ENCODE measurements at regions not wholly inside any gene's neighbourhood (a gene's known extent, or its start where the extent isn't known, plus 50 kb on each side); places are given as distances from the start of the nearest gene placed in this dataset.

GRCh38 chr6:77403424-77403823 is 59.9 kb downstream of the HTR1B start:
- CTCF ChIA-PET: no interaction called here

More at GRCh38 chr6:77403424-77403823, 59.9 kb downstream of the HTR1B start:
- ChIA-PET RAD21 (ENCODE audit: low non-redundant PET in 1 of 2, low total read pairs in 2 of 2, uncharacterized antibody in 2 of 2, unreplicated experiment in 2 of 2) (no interaction called here), POLR2A (no interaction called here)
- intact Hi-C loops (cut with micrococcal nuclease): no loop called here
- Histone ChIP-seq H3K36me3 (ENCODE audit: control insufficient read depth in 1 of 2, insufficient read depth in 2 of 2, low read length in 2 of 2) (no peaks in the 10 kb centered on the region), H3K9ac (ENCODE audit: low read length) (no peak overlapping the region), H3K27ac (ENCODE audit: low read depth, low read length) (no peak overlapping the region), H2AFZ (ENCODE audit: low read depth, low read length, poor library complexity, severe bottlenecking) (peak overlapping the region; percentile 20), H4K20me1 (ENCODE audit: insufficient read depth) (no peaks in the 10 kb centered on the region), H3K27me3 (ENCODE audit: insufficient read depth, low read length) (no peaks in the 10 kb centered on the region), H3K4me3 (replicated peaks in 1 of 2; ENCODE audit: low read depth in 1 of 2, low read length in 2 of 2) (no peak overlapping the region), H3K9me2 (ENCODE audit: insufficient read depth) (no peaks in the 10 kb centered on the region), H3K79me2 (ENCODE audit: insufficient read depth, low read length) (no peaks in the 10 kb centered on the region), H3K4me1 (ENCODE audit: control insufficient read depth in 1 of 2, insufficient read depth in 2 of 2, low read length in 2 of 2) (0 out of 4 replicates have a peak, but pooled peaks cover 3% of the 10 kb centered on the region in 2 experiments), H3K4me2 (ENCODE audit: low read length) (no peak overlapping the region), H3K9me3 (ENCODE audit: control insufficient read depth in 1 of 2, insufficient read depth in 1 of 2, low read depth in 1 of 2, low read length in 2 of 2) (no peaks in the 10 kb centered on the region)
- DNase-seq (ENCODE audit: low read depth, low spot score): peak; percentile 3
- TF ChIP-seq ZFX (IDR thresholded peaks at IDR 0.05): no peak
- no peak for TF ChIP-seq ELF1 (IDR thresholded peaks at IDR 0.05; ENCODE audit: borderline replicate concordance, low read depth)
- TF ChIP-seq CEBPB (IDR thresholded peaks at IDR 0.05; ENCODE audit: low read depth): no peak
- no peak for TF ChIP-seq YY1 (IDR thresholded peaks at IDR 0.05; ENCODE audit: extremely low read depth, insufficient replicate concordance, low read depth, low read length)
- no peak for TF ChIP-seq ZBTB33 (IDR thresholded peaks at IDR 0.05; ENCODE audit: extremely low read depth, insufficient replicate concordance, low read length)
- no peak for TF ChIP-seq ZNF274 (IDR thresholded peaks at IDR 0.05; ENCODE audit: low read depth, low read length)
- TF ChIP-seq ATF3 (IDR thresholded peaks at IDR 0.05): no peak
- TF ChIP-seq CTCF (IDR thresholded peaks at IDR 0.05 in 2 of 3, conservative IDR thresholded peaks at IDR 0.05 in 1 of 3; ENCODE audit: borderline replicate concordance in 1 of 3, insufficient read depth in 1 of 3, low read depth in 2 of 3, low read length in 2 of 3): no peak
- ATAC-seq: no peak
- no TSS peak for BruUV-seq (replicated peaks)
